ENCODE measurements at regions not wholly inside any gene's neighbourhood (a gene's known extent, or its start where the extent isn't known, plus 50 kb on each side); places are given as distances from the start of the nearest gene placed in this dataset.

- Histone ChIP-seq H3K79me2 (ENCODE audit: control insufficient read depth, insufficient read depth, low read length) (no peaks in the 10 kb centered on the region), H3K4me2 (replicated peaks; ENCODE audit: low read depth, low read length, poor library complexity, severe bottlenecking) (no peak overlapping the region), H3K9me3 (ENCODE audit: control extremely low read depth in 1 of 3, control insufficient read depth in 2 of 3, insufficient read depth in 1 of 3, low read length in 2 of 3) (no peaks in the 10 kb centered on the region), H3K27ac (ENCODE audit: low read length in 2 of 2) (no peak overlapping the region), H2AFZ (ENCODE audit: insufficient read depth, low read depth, low read length, poor library complexity, severe bottlenecking) (no peak overlapping the region), H3K27me3 (replicated peaks in 1 of 4; ENCODE audit: control extremely low read depth in 1 of 4, control insufficient read depth in 3 of 4, insufficient read depth in 4 of 4, low read length in 3 of 4) (no peaks in the 10 kb centered on the region), H3K4me1 (ENCODE audit: control insufficient read depth in 2 of 2, insufficient read depth in 2 of 2, low read length in 2 of 2) (no peaks in the 10 kb centered on the region), H3K9ac (ENCODE audit: low read length) (no peak overlapping the region), H3K36me3 (replicated peaks in 1 of 2; ENCODE audit: control extremely low read depth in 1 of 2, control insufficient read depth in 1 of 2, extremely low read depth in 1 of 2, insufficient read depth in 2 of 2, low read length in 1 of 2) (no peaks in the 10 kb centered on the region), H3K4me3 (ENCODE audit: control extremely low read depth in 1 of 5, extremely low read depth in 1 of 5, insufficient read depth in 1 of 5, low read depth in 2 of 5, low read length in 4 of 5) (no peak overlapping the region), H4K20me1 (ENCODE audit: control insufficient read depth, insufficient read depth, low read length, poor library complexity, severe bottlenecking) (no peaks in the 10 kb centered on the region)
- no peak for DNase-seq
- 94% methylated on average over 2 of the region's 3 CpGs for WGBS (ENCODE audit: insufficient coverage)
- Mint-ChIP-seq H3K4me1 (no peaks in the 10 kb centered on the region), H3K9me3 (ENCODE audit: insufficient read depth) (no peaks in the 10 kb centered on the region), H3K27ac (no peak overlapping the region), H3K27me3 (no peaks in the 10 kb centered on the region), H3K4me3 (no peak overlapping the region)
- ATAC-seq (ENCODE audit: low read depth), result no peak
- TF ChIP-seq EZH2 (IDR thresholded peaks at IDR 0.05; ENCODE audit: borderline replicate concordance, insufficient read depth, low read depth, low read length, poor library complexity, severe bottlenecking), result no peak
- TF ChIP-seq, protein P1, sequence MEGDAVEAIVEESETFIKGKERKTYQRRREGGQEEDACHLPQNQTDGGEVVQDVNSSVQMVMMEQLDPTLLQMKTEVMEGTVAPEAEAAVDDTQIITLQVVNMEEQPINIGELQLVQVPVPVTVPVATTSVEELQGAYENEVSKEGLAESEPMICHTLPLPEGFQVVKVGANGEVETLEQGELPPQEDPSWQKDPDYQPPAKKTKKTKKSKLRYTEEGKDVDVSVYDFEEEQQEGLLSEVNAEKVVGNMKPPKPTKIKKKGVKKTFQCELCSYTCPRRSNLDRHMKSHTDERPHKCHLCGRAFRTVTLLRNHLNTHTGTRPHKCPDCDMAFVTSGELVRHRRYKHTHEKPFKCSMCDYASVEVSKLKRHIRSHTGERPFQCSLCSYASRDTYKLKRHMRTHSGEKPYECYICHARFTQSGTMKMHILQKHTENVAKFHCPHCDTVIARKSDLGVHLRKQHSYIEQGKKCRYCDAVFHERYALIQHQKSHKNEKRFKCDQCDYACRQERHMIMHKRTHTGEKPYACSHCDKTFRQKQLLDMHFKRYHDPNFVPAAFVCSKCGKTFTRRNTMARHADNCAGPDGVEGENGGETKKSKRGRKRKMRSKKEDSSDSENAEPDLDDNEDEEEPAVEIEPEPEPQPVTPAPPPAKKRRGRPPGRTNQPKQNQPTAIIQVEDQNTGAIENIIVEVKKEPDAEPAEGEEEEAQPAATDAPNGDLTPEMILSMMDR (IDR thresholded peaks at IDR 0.05), result no peak
- intact Hi-C loops (cut with micrococcal nuclease), result no loop called here
- CTCF ChIA-PET, result no interaction called here
- POLR2A ChIA-PET, result no interaction called here
These were observed 106.3 kb upstream of the MME start for GRCh38 chr3:154973851-154974250.

- Histone ChIP-seq H3K36me3 (replicated peaks in 1 of 2; ENCODE audit: control extremely low read depth in 1 of 2, control insufficient read depth in 1 of 2, extremely low read depth in 1 of 2, insufficient read depth in 2 of 2, low read length in 1 of 2) (no peaks in the 10 kb centered on the region), H3K4me3 (ENCODE audit: control extremely low read depth in 1 of 5, extremely low read depth in 1 of 5, insufficient read depth in 1 of 5, low read depth in 2 of 5, low read length in 4 of 5) (no peak overlapping the region), H3K9ac (ENCODE audit: low read length) (no peak overlapping the region), H2AFZ (ENCODE audit: insufficient read depth, low read depth, low read length, poor library complexity, severe bottlenecking) (no peak overlapping the region), H3K9me3 (ENCODE audit: control extremely low read depth in 1 of 3, control insufficient read depth in 2 of 3, insufficient read depth in 1 of 3, low read length in 2 of 3) (no peaks in the 10 kb centered on the region), H3K4me2 (replicated peaks; ENCODE audit: low read depth, low read length, poor library complexity, severe bottlenecking) (no peak overlapping the region), H4K20me1 (ENCODE audit: control insufficient read depth, insufficient read depth, low read length, poor library complexity, severe bottlenecking) (no peaks in the 10 kb centered on the region), H3K4me1 (ENCODE audit: control insufficient read depth in 2 of 2, insufficient read depth in 2 of 2, low read length in 2 of 2) (no peaks in the 10 kb centered on the region), H3K27ac (ENCODE audit: low read length in 2 of 2) (no peak overlapping the region), H3K27me3 (replicated peaks in 1 of 4; ENCODE audit: control extremely low read depth in 1 of 4, control insufficient read depth in 3 of 4, insufficient read depth in 4 of 4, low read length in 3 of 4) (no peaks in the 10 kb centered on the region), H3K79me2 (ENCODE audit: control insufficient read depth, insufficient read depth, low read length) (no peaks in the 10 kb centered on the region)
- H3K4me1 Mint-ChIP-seq, result no peaks in the 10 kb centered on the region
- ATAC-seq (ENCODE audit: low read depth) (no peak), DNase-seq (no peak)
- intact Hi-C loops (cut with micrococcal nuclease), result no loop called here
- ChIA-PET POLR2A (no interaction called here), CTCF (no interaction called here)
- no peak overlapping the region for H3K4me3 Mint-ChIP-seq
- H3K9me3 Mint-ChIP-seq (ENCODE audit: insufficient read depth), result no peaks in the 10 kb centered on the region
- 100% methylated on average over 1 of the region's 1 CpG for WGBS (ENCODE audit: insufficient coverage)
- H3K27ac Mint-ChIP-seq, result no peak overlapping the region
- no peaks in the 10 kb centered on the region for H3K27me3 Mint-ChIP-seq
- TF ChIP-seq, protein P1 (IDR thresholded peaks at IDR 0.05), result no peak
- no peak for TF ChIP-seq EZH2 (IDR thresholded peaks at IDR 0.05; ENCODE audit: borderline replicate concordance, insufficient read depth, low read depth, low read length, poor library complexity, severe bottlenecking)
These were observed 107.2 kb upstream of the MME start for GRCh38 chr3:154972951-154973350.

Data from B cell (primary cell).